Endothelial cell of umbilical vein (primary cell): ENCODE measurements at regions not wholly inside any gene's neighbourhood (a gene's known extent, or its start where the extent isn't known, plus 50 kb on each side); places are given as distances from the start of the nearest gene placed in this dataset.
"Not testable (repeated sequence)": the region's sequence is repeated elsewhere in the genome, so short reads cannot be mapped to it uniquely, and the experiment has no call there.

ENCODE experiments used
- CTCF ChIP-seq, 2 donors: IDR thresholded peaks; 1 replicate in 1 of 2; 2 replicates in 1 of 2; pipeline ENCODE4 v1.5.1; 2011; ENCODE audit warnings: low read length in 2 of 2, mild to moderate bottlenecking in 2 of 2, moderate library complexity in 2 of 2, control low read depth in 1 of 2, inconsistent platforms in 1 of 2, low read depth in 1 of 2; ENCODE audit not compliant: insufficient read depth in 1 of 2; ENCODE audit errors: extremely low read depth in 1 of 2
- EZH2 ChIP-seq: IDR thresholded peaks from 2 replicates; pipeline ENCODE4 v1.6.1; 2012; ENCODE audit warnings: borderline replicate concordance, low read depth, mild to moderate bottlenecking, moderate library complexity, low read length, inconsistent platforms; ENCODE audit not compliant: severe bottlenecking

GRCh38 chrX:35496671-35497070, 301.5 kb upstream of the MAGEB16 start:
- not testable (repeated sequence) for TF ChIP-seq EZH2; CTCF (IDR thresholded peaks at IDR 0.05; ENCODE audit: extremely low read depth in 1 of 2, insufficient read depth in 1 of 2, low read depth in 1 of 2, low read length in 2 of 2)
